ENCODE measurements at regions not wholly inside any gene's neighbourhood (a gene's known extent, or its start where the extent isn't known, plus 50 kb on each side); places are given as distances from the start of the nearest gene placed in this dataset.
"Not testable (repeated sequence)": the region's sequence is repeated elsewhere in the genome, so short reads cannot be mapped to it uniquely, and the experiment has no call there.

DNA sequence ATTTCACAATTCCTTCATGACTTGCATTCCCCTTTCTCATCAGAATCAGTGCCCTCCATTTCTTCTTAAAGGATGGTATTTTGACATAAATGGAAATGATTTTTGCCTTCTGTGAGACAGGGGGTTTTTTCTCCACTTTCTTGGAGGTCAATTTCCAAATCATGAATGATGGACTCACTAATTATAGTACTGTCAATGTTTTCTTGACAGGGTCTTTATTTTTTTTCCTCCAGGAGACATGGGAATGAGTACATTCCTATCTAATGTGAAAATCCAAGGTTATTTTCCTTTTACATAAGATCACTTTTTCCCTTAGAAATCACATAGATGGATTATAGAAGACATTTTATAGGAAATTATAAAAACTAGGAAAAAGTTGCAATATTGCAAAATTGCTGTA lies 141.7 kb downstream of the SPATA31A6 start:
- H3K9ac ChIP-seq (ENCODE audit: low read length in 5 of 5); H3K4me3 ChIP-seq (ENCODE audit: low read depth in 1 of 5, low read length in 5 of 5): not testable (repeated sequence)

DNA sequence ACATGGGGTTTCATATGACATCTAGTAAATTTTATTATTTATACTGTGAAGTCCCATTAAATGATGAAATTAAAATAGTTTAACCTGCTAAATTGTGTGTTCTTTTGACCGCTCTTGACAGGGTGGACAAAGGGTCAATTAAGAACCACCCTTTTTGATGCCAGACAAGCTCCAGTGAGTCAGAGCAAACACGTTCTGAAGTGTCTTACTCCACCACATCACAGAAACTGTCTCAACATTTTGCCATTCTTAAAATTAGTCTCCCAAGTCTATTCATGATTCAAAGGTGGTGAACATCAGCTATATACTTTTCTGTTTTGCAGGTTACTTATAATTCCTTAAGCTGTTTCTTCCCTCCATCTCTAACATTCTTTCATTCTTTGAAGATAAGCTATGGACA lies 142.1 kb downstream of the SPATA31A6 start:
- not testable (repeated sequence) for H3K4me3 ChIP-seq (ENCODE audit: low read depth in 1 of 5, low read length in 5 of 5); H3K36me3 ChIP-seq (ENCODE audit: control insufficient read depth in 5 of 5, insufficient read depth in 5 of 5, low read length in 5 of 5); H3K27ac ChIP-seq (ENCODE audit: low read depth, low read length)

More for the DNA sequence above, 141.7 kb downstream of the SPATA31A6 start:
- H3K9me3 ChIP-seq (ENCODE audit: control insufficient read depth in 5 of 5, low read length in 5 of 5); H3K27me3 ChIP-seq (ENCODE audit: control insufficient read depth in 5 of 5, insufficient read depth in 4 of 5, low read length in 5 of 5); H3K36me3 ChIP-seq (ENCODE audit: control insufficient read depth in 5 of 5, insufficient read depth in 5 of 5, low read length in 5 of 5); H3K27ac ChIP-seq (ENCODE audit: low read depth, low read length); H3K4me1 ChIP-seq (ENCODE audit: control insufficient read depth in 5 of 5, insufficient read depth in 5 of 5, low read length in 5 of 5): not testable (repeated sequence)

DNA sequence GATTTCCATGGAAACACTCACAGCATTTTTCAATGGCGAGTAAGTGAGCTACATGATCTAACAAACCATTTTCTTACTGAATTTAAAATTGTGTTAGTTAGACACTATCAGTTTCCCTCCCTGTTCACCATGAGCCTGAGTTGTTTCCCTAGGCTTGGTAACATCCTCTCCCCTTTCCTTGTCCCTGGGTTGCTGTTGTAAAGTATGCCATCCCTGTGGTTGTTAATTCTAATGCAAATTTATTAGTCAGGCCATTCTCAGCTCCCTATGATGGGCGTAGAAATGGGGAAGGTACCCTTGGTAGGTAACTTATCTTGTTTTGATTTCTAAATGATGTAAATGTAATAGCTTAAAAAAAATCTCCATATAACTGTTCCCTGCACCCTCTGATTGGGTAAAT lies 143.0 kb downstream of the SPATA31A6 start:
- not testable (repeated sequence) for H3K27me3 ChIP-seq (ENCODE audit: control insufficient read depth in 5 of 5, insufficient read depth in 4 of 5, low read length in 5 of 5); H3K27ac ChIP-seq (ENCODE audit: low read depth, low read length); H3K36me3 ChIP-seq (ENCODE audit: control insufficient read depth in 5 of 5, insufficient read depth in 5 of 5, low read length in 5 of 5); H3K9ac ChIP-seq (ENCODE audit: low read length in 5 of 5); H3K9me3 ChIP-seq (ENCODE audit: control insufficient read depth in 5 of 5, low read length in 5 of 5); H3K4me3 ChIP-seq (ENCODE audit: low read depth in 1 of 5, low read length in 5 of 5); H3K4me1 ChIP-seq (ENCODE audit: control insufficient read depth in 5 of 5, insufficient read depth in 5 of 5, low read length in 5 of 5)

More for the DNA sequence above, 142.1 kb downstream of the SPATA31A6 start:
- not testable (repeated sequence) for H3K9ac ChIP-seq (ENCODE audit: low read length in 5 of 5); H3K4me1 ChIP-seq (ENCODE audit: control insufficient read depth in 5 of 5, insufficient read depth in 5 of 5, low read length in 5 of 5); H3K27me3 ChIP-seq (ENCODE audit: control insufficient read depth in 5 of 5, insufficient read depth in 4 of 5, low read length in 5 of 5); H3K9me3 ChIP-seq (ENCODE audit: control insufficient read depth in 5 of 5, low read length in 5 of 5)

DNA sequence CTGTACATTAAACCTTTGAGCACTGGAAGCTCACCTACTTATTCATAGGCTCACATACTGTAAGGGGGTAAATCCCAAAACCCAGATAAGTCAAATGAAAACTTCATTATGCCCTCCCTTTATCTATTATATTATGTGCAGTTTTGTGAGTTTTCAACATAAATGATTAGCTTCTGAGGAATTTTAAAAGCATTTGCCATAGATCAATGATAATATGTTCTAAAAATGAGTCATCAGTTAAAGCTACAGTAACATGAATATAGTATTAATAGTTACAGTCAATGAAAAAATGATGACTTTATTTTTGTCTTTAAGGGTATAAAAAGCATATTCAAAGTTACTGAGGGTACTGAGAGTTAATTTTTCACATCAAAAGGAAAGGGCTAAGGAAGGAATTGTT lies 151.9 kb downstream of the SPATA31A6 start:
- H3K4me1 ChIP-seq (ENCODE audit: control insufficient read depth in 5 of 5, insufficient read depth in 5 of 5, low read length in 5 of 5); H3K27me3 ChIP-seq (ENCODE audit: control insufficient read depth in 5 of 5, insufficient read depth in 4 of 5, low read length in 5 of 5); H3K36me3 ChIP-seq (ENCODE audit: control insufficient read depth in 5 of 5, insufficient read depth in 5 of 5, low read length in 5 of 5); H3K9ac ChIP-seq (ENCODE audit: low read length in 5 of 5); H3K4me3 ChIP-seq (ENCODE audit: low read depth in 1 of 5, low read length in 5 of 5); H3K9me3 ChIP-seq (ENCODE audit: control insufficient read depth in 5 of 5, low read length in 5 of 5); H3K27ac ChIP-seq (ENCODE audit: low read depth, low read length): not testable (repeated sequence)

DNA sequence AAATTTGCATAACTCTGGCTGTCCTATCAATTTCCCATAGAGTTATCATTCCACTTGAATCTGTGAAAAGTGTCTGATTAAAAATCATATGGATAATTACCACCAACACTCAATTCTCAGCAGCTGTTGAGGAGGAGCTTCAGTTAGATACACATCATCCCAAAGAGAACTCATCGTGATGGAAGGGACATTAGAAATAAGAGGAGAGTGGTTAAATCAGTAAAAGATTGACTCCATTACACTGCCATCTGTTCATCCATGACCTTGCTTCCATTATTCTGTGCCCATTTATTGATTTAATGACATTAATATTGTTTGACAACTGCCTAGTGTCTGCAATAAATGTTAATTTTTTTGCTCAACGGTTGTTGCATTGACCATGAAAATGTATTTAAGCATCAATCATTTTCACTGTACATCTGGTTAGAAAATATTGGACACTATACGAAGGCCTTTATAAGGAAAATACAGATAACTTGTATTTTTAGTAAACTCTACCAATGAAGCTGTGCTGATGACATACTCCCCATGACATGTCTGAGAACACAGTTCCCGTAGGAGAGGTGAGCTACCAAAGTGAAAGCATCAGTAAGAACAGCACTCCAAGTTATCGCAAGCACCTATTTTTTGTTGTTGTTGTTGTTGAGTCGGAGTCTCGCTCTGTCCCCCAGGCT lies 152.7 kb downstream of the SPATA31A6 start:
- not testable (repeated sequence) for H3K36me3 ChIP-seq (ENCODE audit: control insufficient read depth in 5 of 5, insufficient read depth in 5 of 5, low read length in 5 of 5); H3K9ac ChIP-seq (ENCODE audit: low read length in 5 of 5); H3K4me3 ChIP-seq (ENCODE audit: low read depth in 1 of 5, low read length in 5 of 5)

DNA sequence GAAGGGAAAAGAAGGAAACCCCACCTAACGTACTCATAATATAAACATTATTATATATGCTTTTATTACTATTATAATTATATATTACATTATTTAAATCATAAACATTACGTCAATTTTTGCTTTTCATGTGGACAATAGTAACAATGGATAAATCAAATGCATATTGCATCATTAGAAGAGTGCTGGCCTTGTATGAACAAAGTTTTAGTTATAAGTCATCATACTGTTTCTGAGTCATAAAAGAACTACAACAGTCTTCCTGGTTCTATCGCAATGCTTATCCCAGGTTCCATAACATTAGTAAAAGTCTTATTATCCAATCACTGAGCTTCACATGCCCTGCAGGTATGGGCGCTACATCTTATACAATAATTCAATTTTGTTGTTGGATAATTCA lies 154.8 kb downstream of the SPATA31A6 start:
- not testable (repeated sequence) for H3K4me3 ChIP-seq (ENCODE audit: low read depth in 1 of 5, low read length in 5 of 5); H3K9ac ChIP-seq (ENCODE audit: low read length in 5 of 5); H3K27me3 ChIP-seq (ENCODE audit: control insufficient read depth in 5 of 5, insufficient read depth in 4 of 5, low read length in 5 of 5); H3K9me3 ChIP-seq (ENCODE audit: control insufficient read depth in 5 of 5, low read length in 5 of 5); H3K27ac ChIP-seq (ENCODE audit: low read depth, low read length); H3K4me1 ChIP-seq (ENCODE audit: control insufficient read depth in 5 of 5, insufficient read depth in 5 of 5, low read length in 5 of 5); H3K36me3 ChIP-seq (ENCODE audit: control insufficient read depth in 5 of 5, insufficient read depth in 5 of 5, low read length in 5 of 5)

More for the DNA sequence above, 152.7 kb downstream of the SPATA31A6 start:
- not testable (repeated sequence) for H3K9me3 ChIP-seq (ENCODE audit: control insufficient read depth in 5 of 5, low read length in 5 of 5); H3K27ac ChIP-seq (ENCODE audit: low read depth, low read length); H3K4me1 ChIP-seq (ENCODE audit: control insufficient read depth in 5 of 5, insufficient read depth in 5 of 5, low read length in 5 of 5); H3K27me3 ChIP-seq (ENCODE audit: control insufficient read depth in 5 of 5, insufficient read depth in 4 of 5, low read length in 5 of 5)

DNA sequence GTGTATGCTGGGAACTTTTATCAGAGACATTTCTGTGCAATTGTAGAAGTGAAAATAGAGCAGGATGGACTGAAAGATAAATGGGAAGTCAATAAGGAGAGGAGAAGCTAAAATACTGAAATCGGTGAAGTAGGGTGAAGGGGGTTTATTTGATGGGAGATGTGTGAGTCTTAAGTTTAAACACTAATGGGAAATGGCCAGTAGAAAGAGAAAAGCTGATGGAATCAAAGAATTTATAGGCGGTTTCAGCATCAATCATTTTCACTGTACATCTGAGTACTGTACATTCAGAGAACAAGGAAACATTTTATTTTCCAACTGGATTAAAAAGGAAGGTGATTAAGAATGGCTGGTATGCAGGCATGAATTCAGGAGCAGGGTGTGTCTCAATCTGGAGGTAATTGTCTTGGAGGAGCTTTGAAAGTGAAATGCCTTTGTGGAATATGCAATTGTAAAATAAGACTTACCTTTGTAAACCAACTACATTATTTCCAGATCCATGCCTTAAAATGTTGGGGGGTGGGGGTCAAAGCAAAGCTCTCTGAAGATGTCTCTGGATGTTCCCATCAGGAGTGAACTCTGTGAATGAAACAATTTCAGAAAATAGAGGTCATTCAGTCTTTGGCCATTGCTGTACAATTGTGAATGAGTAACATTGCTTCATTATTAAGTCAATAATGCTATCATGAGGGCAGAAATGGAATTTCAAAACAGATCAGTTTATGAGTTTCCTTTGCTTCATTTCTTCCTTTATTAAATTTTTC lies 156.4 kb downstream of the SPATA31A6 start:
- not testable (repeated sequence) for H3K36me3 ChIP-seq (ENCODE audit: control insufficient read depth in 5 of 5, insufficient read depth in 5 of 5, low read length in 5 of 5); H3K27ac ChIP-seq (ENCODE audit: low read depth, low read length); H3K4me1 ChIP-seq (ENCODE audit: control insufficient read depth in 5 of 5, insufficient read depth in 5 of 5, low read length in 5 of 5); H3K27me3 ChIP-seq (ENCODE audit: control insufficient read depth in 5 of 5, insufficient read depth in 4 of 5, low read length in 5 of 5); H3K9ac ChIP-seq (ENCODE audit: low read length in 5 of 5); H3K4me3 ChIP-seq (ENCODE audit: low read depth in 1 of 5, low read length in 5 of 5); H3K9me3 ChIP-seq (ENCODE audit: control insufficient read depth in 5 of 5, low read length in 5 of 5)

DNA sequence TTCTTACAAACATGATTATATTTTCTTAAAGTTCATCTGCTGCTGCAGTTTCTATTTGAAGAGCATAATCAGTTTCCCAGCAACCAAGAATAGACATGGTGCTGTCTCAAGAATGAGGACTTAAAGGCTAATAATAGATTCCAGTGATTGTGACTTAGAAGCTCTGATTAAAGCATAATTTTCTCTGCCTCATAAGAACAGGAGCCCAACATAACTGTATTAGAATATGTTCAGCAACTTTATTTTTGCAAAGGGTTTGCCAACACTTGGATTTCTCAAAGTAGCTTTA lies 156.9 kb downstream of the SPATA31A6 start:
- not testable (repeated sequence) for H3K4me1 ChIP-seq (ENCODE audit: control insufficient read depth in 5 of 5, insufficient read depth in 5 of 5, low read length in 5 of 5); H3K27me3 ChIP-seq (ENCODE audit: control insufficient read depth in 5 of 5, insufficient read depth in 4 of 5, low read length in 5 of 5); H3K9me3 ChIP-seq (ENCODE audit: control insufficient read depth in 5 of 5, low read length in 5 of 5); H3K27ac ChIP-seq (ENCODE audit: low read depth, low read length); H3K4me3 ChIP-seq (ENCODE audit: low read depth in 1 of 5, low read length in 5 of 5); H3K9ac ChIP-seq (ENCODE audit: low read length in 5 of 5); H3K36me3 ChIP-seq (ENCODE audit: control insufficient read depth in 5 of 5, insufficient read depth in 5 of 5, low read length in 5 of 5)

DNA sequence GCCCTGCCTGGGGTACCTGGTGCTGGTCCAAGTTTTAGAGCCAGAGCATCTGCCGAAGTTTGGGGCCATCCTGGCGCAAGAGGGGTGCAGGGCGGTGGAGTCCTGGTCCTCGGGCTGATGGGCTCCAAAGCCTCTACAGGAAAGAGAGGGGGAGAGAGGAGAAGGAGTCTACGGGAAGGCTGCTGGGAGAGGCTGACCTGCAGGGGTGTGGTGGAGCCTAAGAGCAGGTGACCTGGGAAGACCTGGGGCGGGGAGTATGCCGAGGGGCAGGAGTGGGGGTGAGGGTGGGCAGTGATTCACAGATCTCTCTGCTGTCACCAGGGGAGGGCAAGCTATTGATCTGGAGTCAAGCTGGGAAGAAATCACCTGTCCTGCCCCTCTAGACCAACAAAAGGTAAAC lies 158.4 kb downstream of the SPATA31A6 start:
- not testable (repeated sequence) for H3K36me3 ChIP-seq (ENCODE audit: control insufficient read depth in 5 of 5, insufficient read depth in 5 of 5, low read length in 5 of 5); H3K9me3 ChIP-seq (ENCODE audit: control insufficient read depth in 5 of 5, low read length in 5 of 5); H3K4me1 ChIP-seq (ENCODE audit: control insufficient read depth in 5 of 5, insufficient read depth in 5 of 5, low read length in 5 of 5); H3K27ac ChIP-seq (ENCODE audit: low read depth, low read length); H3K4me3 ChIP-seq (ENCODE audit: low read depth in 1 of 5, low read length in 5 of 5); H3K27me3 ChIP-seq (ENCODE audit: control insufficient read depth in 5 of 5, insufficient read depth in 4 of 5, low read length in 5 of 5); H3K9ac ChIP-seq (ENCODE audit: low read length in 5 of 5)

DNA sequence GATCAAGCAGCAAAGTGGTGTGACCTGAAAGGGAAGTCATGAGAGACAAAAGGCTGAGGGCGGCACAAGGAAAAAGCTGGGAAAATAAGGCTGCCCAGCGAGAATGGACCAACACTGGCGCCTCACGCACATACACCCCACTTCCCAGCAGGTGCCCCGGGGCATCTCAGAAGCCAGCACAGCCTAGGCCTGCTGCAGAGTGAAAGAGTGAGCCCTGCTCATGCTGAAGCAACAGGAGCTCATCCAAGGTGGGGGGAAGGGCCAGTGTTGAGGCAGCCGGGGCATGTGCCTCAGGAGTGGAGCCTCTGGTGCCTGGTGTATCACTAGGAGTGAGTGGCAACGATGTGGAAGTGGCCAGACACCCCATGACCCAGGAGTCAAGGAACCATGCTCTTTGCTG lies 158.8 kb downstream of the SPATA31A6 start:
- H3K4me1 ChIP-seq (ENCODE audit: control insufficient read depth in 5 of 5, insufficient read depth in 5 of 5, low read length in 5 of 5); H3K9ac ChIP-seq (ENCODE audit: low read length in 5 of 5): not testable (repeated sequence)

More for the DNA sequence above, 158.8 kb downstream of the SPATA31A6 start:
- not testable (repeated sequence) for H3K4me3 ChIP-seq (ENCODE audit: low read depth in 1 of 5, low read length in 5 of 5); H3K36me3 ChIP-seq (ENCODE audit: control insufficient read depth in 5 of 5, insufficient read depth in 5 of 5, low read length in 5 of 5); H3K27ac ChIP-seq (ENCODE audit: low read depth, low read length); H3K27me3 ChIP-seq (ENCODE audit: control insufficient read depth in 5 of 5, insufficient read depth in 4 of 5, low read length in 5 of 5); H3K9me3 ChIP-seq (ENCODE audit: control insufficient read depth in 5 of 5, low read length in 5 of 5)

All from subcutaneous abdominal adipose tissue (tissue), 5 donors.